Activated T-helper 1 cell treated with Interleukin-2 at 50 U/mL for 16 hours (primary cell): ENCODE measurements at regions not wholly inside any gene's neighbourhood (a gene's known extent, or its start where the extent isn't known, plus 50 kb on each side); places are given as distances from the start of the nearest gene placed in this dataset.
"Not testable (repeated sequence)": the region's sequence is repeated elsewhere in the genome, so short reads cannot be mapped to it uniquely, and the experiment has no call there.

Experiments used
- DNase-seq: peaks from one replicate; pipeline ENCODE4 v3.0.0-alpha.2; 2020; ENCODE audit warnings: low read depth

- DNase-seq: no peak
Observed at GRCh38 chr2:173550143-173550542, 195.5 kb downstream of the CDCA7 start.

- no peak for DNase-seq
Observed at GRCh38 chr2:173552531-173552930, 197.9 kb downstream of the CDCA7 start.

GRCh38 chr2:173553593-173553992 is 198.9 kb downstream of the CDCA7 start:
- no peak for DNase-seq

- DNase-seq: no peak
Observed at GRCh38 chr2:173555833-173556232, 201.2 kb downstream of the CDCA7 start.

- no peak for DNase-seq
Observed at GRCh38 chr2:173556816-173557215, 202.1 kb downstream of the CDCA7 start.

- DNase-seq: no peak
Observed at GRCh38 chr2:173557497-173557896, 202.8 kb downstream of the CDCA7 start.

GRCh38 chr2:173567493-173567892 is 212.8 kb downstream of the CDCA7 start:
- no peak for DNase-seq

- no peak for DNase-seq
Observed at GRCh38 chr2:173568054-173568453, 213.4 kb downstream of the CDCA7 start.

- no peak for DNase-seq
Observed at GRCh38 chr2:173571021-173571821, 216.5 kb downstream of the CDCA7 start.

GRCh38 chr2:173571887-173572680 is 217.4 kb downstream of the CDCA7 start:
- DNase-seq: no peak

- DNase-seq: no peak
Observed at GRCh38 chr2:173572848-173573247, 218.2 kb downstream of the CDCA7 start.

GRCh38 chr2:173573782-173574181 is 219.1 kb downstream of the CDCA7 start:
- DNase-seq: not testable (repeated sequence)

- DNase-seq: no peak
Observed at GRCh38 chr2:173574324-173575112, 219.8 kb downstream of the CDCA7 start.

- no peak for DNase-seq
Observed at GRCh38 chr2:173578404-173579107, 223.9 kb downstream of the CDCA7 start.

- no peak for DNase-seq
Observed at GRCh38 chr2:173580351-173580750, 225.7 kb downstream of the CDCA7 start.

GRCh38 chr2:173580956-173581355 is 226.3 kb downstream of the CDCA7 start:
- DNase-seq: no peak

- DNase-seq: no peak
Observed at GRCh38 chr2:173583196-173583595, 228.5 kb downstream of the CDCA7 start.

- DNase-seq: no peak
Observed at GRCh38 chr2:173584000-173584399, 229.3 kb downstream of the CDCA7 start.

- DNase-seq: no peak
Observed at GRCh38 chr2:173584676-173585458, 230.2 kb downstream of the CDCA7 start.

- DNase-seq: no peak
Observed at GRCh38 chr2:173588931-173589369, 234.3 kb downstream of the CDCA7 start.
